ENCODE measurements at regions not wholly inside any gene's neighbourhood (a gene's known extent, or its start where the extent isn't known, plus 50 kb on each side); places are given as distances from the start of the nearest gene placed in this dataset.

DNA sequence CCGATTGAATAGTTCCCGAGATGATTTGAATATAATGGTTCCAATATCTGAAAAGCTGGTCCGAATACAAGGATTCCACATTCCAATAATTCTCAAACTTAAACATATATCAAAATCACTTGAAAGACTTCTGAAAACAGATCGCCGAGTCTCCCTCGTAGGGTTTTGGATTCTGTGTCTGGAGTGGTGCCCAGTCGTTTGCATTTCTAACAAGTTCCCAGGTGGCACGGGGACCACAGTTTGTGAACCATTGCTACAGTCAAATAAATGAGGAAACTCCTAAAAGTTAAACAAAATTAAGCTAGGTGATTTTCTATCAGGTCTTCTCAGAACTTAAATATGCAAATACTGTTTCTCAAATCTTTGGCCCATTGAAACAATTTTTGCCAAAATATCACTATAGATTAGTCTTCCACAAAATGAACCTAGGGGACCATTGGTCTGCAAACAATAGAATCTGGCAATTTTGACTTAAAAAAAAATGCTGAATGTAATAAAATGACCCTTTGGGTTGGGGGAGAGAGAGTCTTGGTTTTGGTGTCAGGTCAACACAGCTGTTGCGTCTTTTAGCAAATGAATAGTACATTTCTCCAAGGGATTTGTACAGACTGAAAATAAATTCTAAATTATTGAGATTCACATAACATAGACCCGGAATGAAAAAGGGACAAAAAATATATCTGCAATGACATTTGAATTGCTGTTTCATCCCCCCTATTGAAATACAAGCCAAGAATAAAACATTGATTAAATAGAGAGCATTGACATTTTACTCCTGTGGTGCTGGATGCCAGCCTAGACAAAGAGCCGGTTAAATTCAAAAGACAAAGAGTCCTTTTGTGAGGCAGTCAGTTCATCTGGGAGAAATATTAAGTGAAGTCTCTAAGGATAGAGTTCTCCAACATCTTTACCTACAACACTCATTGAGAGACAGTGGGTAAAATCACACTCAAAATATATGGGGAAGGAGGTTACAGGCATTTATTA lies 175.7 kb upstream of the ADAMTS9 start:
- Mint-ChIP-seq H3K4me1 (ENCODE audit: low read depth) (no peaks in the 10 kb centered on the region), H3K36me3 (ENCODE audit: low read depth) (no peaks in the 10 kb centered on the region), H3K27ac (no peak overlapping the region), H3K9me3 (peaks cover 4% of the 10 kb centered on the region), H3K27me3 (no peaks in the 10 kb centered on the region), H3K4me3 (no peak overlapping the region)
- CTCF ChIA-PET, result no interaction called here
- TF ChIP-seq, protein P1, sequence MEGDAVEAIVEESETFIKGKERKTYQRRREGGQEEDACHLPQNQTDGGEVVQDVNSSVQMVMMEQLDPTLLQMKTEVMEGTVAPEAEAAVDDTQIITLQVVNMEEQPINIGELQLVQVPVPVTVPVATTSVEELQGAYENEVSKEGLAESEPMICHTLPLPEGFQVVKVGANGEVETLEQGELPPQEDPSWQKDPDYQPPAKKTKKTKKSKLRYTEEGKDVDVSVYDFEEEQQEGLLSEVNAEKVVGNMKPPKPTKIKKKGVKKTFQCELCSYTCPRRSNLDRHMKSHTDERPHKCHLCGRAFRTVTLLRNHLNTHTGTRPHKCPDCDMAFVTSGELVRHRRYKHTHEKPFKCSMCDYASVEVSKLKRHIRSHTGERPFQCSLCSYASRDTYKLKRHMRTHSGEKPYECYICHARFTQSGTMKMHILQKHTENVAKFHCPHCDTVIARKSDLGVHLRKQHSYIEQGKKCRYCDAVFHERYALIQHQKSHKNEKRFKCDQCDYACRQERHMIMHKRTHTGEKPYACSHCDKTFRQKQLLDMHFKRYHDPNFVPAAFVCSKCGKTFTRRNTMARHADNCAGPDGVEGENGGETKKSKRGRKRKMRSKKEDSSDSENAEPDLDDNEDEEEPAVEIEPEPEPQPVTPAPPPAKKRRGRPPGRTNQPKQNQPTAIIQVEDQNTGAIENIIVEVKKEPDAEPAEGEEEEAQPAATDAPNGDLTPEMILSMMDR (IDR thresholded peaks at IDR 0.05), result no peak
- POLR2A ChIA-PET, result no interaction called here
- ATAC-seq, result no peak
- intact Hi-C loops (cut with micrococcal nuclease), result no loop called here
- DNase-seq, result no peak

DNA sequence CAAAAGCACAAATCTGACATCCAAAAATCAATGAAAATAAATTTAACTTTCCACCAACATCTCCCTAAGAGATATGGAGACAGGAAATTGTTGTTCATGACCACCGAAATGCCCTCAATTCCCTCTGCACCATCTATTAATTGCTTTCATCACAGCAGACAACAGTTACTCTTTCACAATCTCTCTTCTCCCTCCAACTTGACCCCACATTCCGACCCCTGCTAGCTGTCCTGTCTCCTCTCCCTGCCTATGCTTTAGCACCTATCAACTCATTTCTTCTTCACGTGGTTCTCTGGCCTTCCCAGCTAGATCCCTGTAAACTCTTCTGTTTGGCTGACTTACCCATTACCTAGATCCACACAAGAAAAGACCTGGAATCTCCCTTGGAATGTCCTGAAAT lies 173.9 kb upstream of the ADAMTS9 start:
- ATAC-seq, result no peak
- H3K27ac Mint-ChIP-seq, result no peak overlapping the region
- CTCF ChIA-PET, result no interaction called here

DNA sequence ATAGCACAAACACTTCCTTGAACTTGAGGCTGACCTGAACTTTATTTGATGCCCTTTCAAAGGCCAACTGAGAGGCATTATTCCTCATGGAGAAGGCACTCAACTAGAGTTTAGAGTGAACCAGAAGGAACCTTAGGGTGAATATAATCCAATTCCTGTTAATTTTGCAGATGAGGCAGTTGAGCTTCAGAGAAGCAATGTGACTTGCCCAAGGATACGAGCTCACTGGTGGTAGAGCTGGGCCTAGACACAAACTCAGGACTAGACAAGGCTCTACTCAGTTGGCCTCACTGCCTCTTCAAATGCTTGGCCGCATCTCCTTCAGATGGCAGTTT lies 172.7 kb upstream of the ADAMTS9 start:
- H3K27me3 Mint-ChIP-seq, result no peaks in the 10 kb centered on the region
- ChIA-PET POLR2A (interaction anchor here (0.6 kb wide), 1 partner anchor 332 kb away, joined by 3 read pairs; no protein-coding TSS in a partner anchor), CTCF (no interaction called here)
- peaks cover 4% of the 10 kb centered on the region for H3K9me3 Mint-ChIP-seq
- H3K4me1 Mint-ChIP-seq (ENCODE audit: low read depth), result no peaks in the 10 kb centered on the region
- TF ChIP-seq, protein P1 (IDR thresholded peaks at IDR 0.05), result no peak
- intact Hi-C loops (cut with micrococcal nuclease), result no loop called here
- H3K4me3 Mint-ChIP-seq, result no peak overlapping the region
- H3K36me3 Mint-ChIP-seq (ENCODE audit: low read depth), result no peaks in the 10 kb centered on the region
- H3K27ac Mint-ChIP-seq, result no peak overlapping the region
- ATAC-seq, result no peak
- no peak for DNase-seq

More for the DNA sequence above, 173.9 kb upstream of the ADAMTS9 start:
- DNase-seq, result no peak
- H3K4me3 Mint-ChIP-seq, result no peak overlapping the region
- intact Hi-C loops (cut with micrococcal nuclease), result no loop called here
- POLR2A ChIA-PET, result no interaction called here
- H3K9me3 Mint-ChIP-seq, result peaks cover 4% of the 10 kb centered on the region
- H3K4me1 Mint-ChIP-seq (ENCODE audit: low read depth), result no peaks in the 10 kb centered on the region
- no peaks in the 10 kb centered on the region for H3K27me3 Mint-ChIP-seq
- TF ChIP-seq, protein P1 (IDR thresholded peaks at IDR 0.05), result no peak
- no peaks in the 10 kb centered on the region for H3K36me3 Mint-ChIP-seq (ENCODE audit: low read depth)

DNA sequence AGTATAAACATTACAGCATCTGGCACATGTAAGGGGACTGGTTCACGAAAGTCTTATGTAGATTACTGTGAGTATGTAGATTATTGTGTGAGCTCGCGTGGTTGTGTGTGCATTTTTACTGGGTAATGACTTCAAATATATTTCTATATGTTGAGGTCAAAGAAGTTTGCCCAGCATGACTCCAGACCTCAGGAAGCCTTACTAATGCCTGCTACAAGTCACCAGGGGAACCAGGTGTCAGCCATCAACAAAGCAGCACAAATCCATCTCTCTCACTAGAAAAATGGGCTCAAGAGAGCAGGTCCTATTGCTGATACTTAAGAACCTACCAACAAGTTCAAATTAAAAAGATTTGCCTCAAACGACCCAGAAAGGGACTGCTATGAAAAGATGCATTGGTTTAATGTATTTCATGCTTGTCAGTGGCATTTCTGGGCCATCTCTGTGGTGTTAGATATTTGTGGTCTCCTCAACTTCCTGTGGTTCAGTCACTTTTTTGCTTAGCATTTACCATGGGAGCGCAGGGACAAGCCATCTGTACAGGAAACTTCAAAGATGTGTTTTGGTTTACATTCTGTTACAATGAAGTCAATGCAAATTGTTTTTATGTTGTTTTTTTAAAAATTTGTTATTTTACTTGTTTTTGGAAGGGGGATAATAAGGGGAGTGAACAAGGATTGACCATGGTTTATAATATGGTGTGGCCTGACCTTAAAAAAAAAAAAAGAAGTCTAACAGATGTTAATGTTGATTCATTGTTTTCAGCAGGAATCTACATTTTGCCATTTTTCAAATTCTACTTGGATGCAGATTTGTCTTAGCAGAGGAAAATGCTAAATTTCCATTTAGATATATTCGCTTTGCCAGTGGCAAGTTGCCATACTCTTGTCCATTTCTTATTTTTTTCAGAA lies 172.1 kb upstream of the ADAMTS9 start:
- DNase-seq (no peak), ATAC-seq (no peak)
- Mint-ChIP-seq H3K9me3 (peaks cover 4% of the 10 kb centered on the region), H3K27me3 (no peaks in the 10 kb centered on the region), H3K4me3 (no peak overlapping the region), H3K36me3 (ENCODE audit: low read depth) (no peaks in the 10 kb centered on the region), H3K4me1 (ENCODE audit: low read depth) (no peaks in the 10 kb centered on the region), H3K27ac (no peak overlapping the region)
- intact Hi-C loops (cut with micrococcal nuclease), result no loop called here
- CTCF ChIA-PET, result no interaction called here
- POLR2A ChIA-PET, result interaction anchor here (0.6 kb wide), 1 partner anchor 333 kb away, joined by 3 read pairs; no protein-coding TSS in a partner anchor
- TF ChIP-seq, protein P1 (IDR thresholded peaks at IDR 0.05), result no peak
